Keratinocyte (primary cell): ENCODE measurements at regions not wholly inside any gene's neighbourhood (a gene's known extent, or its start where the extent isn't known, plus 50 kb on each side); places are given as distances from the start of the nearest gene placed in this dataset.

ENCODE experiments used
- EZH2 ChIP-seq: IDR thresholded peaks from one replicate; pipeline ENCODE4 v1.6.1; 2012; ENCODE audit warnings: inconsistent platforms, mild to moderate bottlenecking, low read length, moderate library complexity
- TF ChIP-seq, protein P1 (sequence below), 3 experiments: IDR thresholded peaks in 1 of 3; conservative IDR thresholded peaks in 1 of 3; optimal IDR thresholded peaks in 1 of 3; 2 replicates in 2 of 3; 3 replicates in 1 of 3; pipeline versions ENCODE3 to v1.5.1; 2011; ENCODE audit warnings: low read length in 3 of 3, mild to moderate bottlenecking in 3 of 3, moderate library complexity in 2 of 3, control low read depth in 1 of 3, inconsistent platforms in 1 of 3; ENCODE audit not compliant: insufficient read depth in 2 of 3; ENCODE audit errors: extremely low read depth in 1 of 3

GRCh38 chrX:142671036-142671435 is 354.7 kb upstream of the SPANXN4 start:
- no peak for TF ChIP-seq EZH2
- TF ChIP-seq, protein P1, sequence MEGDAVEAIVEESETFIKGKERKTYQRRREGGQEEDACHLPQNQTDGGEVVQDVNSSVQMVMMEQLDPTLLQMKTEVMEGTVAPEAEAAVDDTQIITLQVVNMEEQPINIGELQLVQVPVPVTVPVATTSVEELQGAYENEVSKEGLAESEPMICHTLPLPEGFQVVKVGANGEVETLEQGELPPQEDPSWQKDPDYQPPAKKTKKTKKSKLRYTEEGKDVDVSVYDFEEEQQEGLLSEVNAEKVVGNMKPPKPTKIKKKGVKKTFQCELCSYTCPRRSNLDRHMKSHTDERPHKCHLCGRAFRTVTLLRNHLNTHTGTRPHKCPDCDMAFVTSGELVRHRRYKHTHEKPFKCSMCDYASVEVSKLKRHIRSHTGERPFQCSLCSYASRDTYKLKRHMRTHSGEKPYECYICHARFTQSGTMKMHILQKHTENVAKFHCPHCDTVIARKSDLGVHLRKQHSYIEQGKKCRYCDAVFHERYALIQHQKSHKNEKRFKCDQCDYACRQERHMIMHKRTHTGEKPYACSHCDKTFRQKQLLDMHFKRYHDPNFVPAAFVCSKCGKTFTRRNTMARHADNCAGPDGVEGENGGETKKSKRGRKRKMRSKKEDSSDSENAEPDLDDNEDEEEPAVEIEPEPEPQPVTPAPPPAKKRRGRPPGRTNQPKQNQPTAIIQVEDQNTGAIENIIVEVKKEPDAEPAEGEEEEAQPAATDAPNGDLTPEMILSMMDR (optimal IDR thresholded peaks at IDR 0.05 in 1 of 3, IDR thresholded peaks at IDR 0.05 in 1 of 3, conservative IDR thresholded peaks at IDR 0.05 in 1 of 3; ENCODE audit: extremely low read depth in 1 of 3, insufficient read depth in 2 of 3, low read length in 3 of 3), result no peak
